ENCODE measurements at regions not wholly inside any gene's neighbourhood (a gene's known extent, or its start where the extent isn't known, plus 50 kb on each side); places are given as distances from the start of the nearest gene placed in this dataset.

DNA sequence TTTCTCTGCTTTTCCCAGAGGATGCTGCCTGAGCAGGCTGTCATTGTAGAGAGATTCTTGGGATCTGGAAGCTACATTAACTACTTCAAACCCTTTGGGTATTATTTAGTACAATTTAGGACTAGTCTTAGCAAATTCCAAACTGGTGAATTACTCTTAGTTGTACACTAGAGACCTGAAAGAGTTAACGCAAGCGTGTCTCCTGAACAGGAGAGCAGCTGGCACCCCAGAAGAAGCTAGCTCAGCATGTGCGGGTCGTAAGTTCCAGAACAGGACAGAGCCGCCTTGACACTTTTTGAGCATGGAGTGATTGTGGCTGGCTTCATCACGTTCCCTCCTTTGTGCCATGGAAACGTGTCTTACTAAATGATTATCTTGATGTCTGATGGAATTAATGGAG, 495.7 kb upstream of the TPK1 start:
- TF ChIP-seq, protein P1, sequence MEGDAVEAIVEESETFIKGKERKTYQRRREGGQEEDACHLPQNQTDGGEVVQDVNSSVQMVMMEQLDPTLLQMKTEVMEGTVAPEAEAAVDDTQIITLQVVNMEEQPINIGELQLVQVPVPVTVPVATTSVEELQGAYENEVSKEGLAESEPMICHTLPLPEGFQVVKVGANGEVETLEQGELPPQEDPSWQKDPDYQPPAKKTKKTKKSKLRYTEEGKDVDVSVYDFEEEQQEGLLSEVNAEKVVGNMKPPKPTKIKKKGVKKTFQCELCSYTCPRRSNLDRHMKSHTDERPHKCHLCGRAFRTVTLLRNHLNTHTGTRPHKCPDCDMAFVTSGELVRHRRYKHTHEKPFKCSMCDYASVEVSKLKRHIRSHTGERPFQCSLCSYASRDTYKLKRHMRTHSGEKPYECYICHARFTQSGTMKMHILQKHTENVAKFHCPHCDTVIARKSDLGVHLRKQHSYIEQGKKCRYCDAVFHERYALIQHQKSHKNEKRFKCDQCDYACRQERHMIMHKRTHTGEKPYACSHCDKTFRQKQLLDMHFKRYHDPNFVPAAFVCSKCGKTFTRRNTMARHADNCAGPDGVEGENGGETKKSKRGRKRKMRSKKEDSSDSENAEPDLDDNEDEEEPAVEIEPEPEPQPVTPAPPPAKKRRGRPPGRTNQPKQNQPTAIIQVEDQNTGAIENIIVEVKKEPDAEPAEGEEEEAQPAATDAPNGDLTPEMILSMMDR (IDR thresholded peaks at IDR 0.05), result no peak
- no peak for TF ChIP-seq POLR2A (IDR thresholded peaks at IDR 0.05)

Data from right lobe of liver (tissue), 4 donors.